Stimulated activated effector memory CD8-positive, alpha-beta T cell treated with anti-CD3 and anti-CD28 coated beads, Interleukin-12 subunit alpha, Interleukin-12 subunit beta, amount 100 ng/mL, for 72 hours (primary cell): ENCODE measurements at regions not wholly inside any gene's neighbourhood (a gene's known extent, or its start where the extent isn't known, plus 50 kb on each side); places are given as distances from the start of the nearest gene placed in this dataset.
"Not testable (repeated sequence)": the region's sequence is repeated elsewhere in the genome, so short reads cannot be mapped to it uniquely, and the experiment has no call there.

Experiments
- ATAC-seq: fragments of 150-1000 bp; cut with Tn5 transposase; 2 replicates; pipeline ENCODE4 v1.10.0; 2021
- DNase-seq, 2 donors: peaks; one replicate each; pipeline ENCODE4 v3.0.0; 2021 to 2022; ENCODE audit warnings: low spot score in 2 of 2
- H3K27ac Mint-ChIP-seq: one replicate; pipeline ENCODE4 v1.8.0; 2022; ENCODE audit warnings: mild to moderate bottlenecking, mixed read lengths
- H3K36me3 Mint-ChIP-seq: one replicate; pipeline ENCODE4 v1.8.0; 2022; ENCODE audit warnings: mild to moderate bottlenecking, mixed read lengths
- H3K4me1 Mint-ChIP-seq: one replicate; pipeline ENCODE4 v1.8.0; 2022; ENCODE audit warnings: mixed read lengths
- H3K4me3 Mint-ChIP-seq: one replicate; pipeline ENCODE4 v1.8.0; 2022; ENCODE audit warnings: mild to moderate bottlenecking, mixed read lengths
- H3K9me3 Mint-ChIP-seq: one replicate; pipeline ENCODE4 v1.8.0; 2022; ENCODE audit warnings: mixed read lengths

GRCh38 chr15:75771054-75771453 lies 58.4 kb upstream of the CSPG4 start:
- H3K4me3 Mint-ChIP-seq, H3K4me1 Mint-ChIP-seq, H3K9me3 Mint-ChIP-seq, DNase-seq, ATAC-seq, H3K27ac Mint-ChIP-seq, H3K36me3 Mint-ChIP-seq: not testable (repeated sequence)

DNA sequence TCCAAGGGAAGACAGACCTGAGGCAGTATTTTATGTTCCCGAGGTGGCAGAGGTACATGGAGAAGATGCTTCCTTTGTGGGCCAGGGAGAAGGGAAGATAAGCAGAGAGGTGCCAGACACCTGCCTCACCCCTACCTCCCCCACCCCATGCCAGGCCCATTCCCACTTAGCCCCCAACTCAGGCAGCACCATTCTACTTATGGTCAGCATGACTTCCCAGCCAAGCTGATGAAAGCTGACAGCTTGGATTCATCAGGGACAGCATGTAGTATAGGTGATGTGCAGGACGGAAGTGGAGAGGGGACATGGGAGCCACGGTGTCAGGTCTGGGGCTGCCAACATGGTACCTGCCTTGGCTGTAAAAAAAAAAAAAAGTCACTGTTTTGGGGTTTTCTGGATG lies 57.5 kb upstream of the CSPG4 start:
- ATAC-seq = no peak
- DNase-seq = no peak
- Mint-ChIP-seq H3K27ac (no peak overlapping the region), H3K4me3 (no peak overlapping the region), H3K9me3 (no peaks in the 10 kb centered on the region), H3K4me1 (no peaks in the 10 kb centered on the region), H3K36me3 (no peaks in the 10 kb centered on the region)

- not testable (repeated sequence) for H3K36me3 Mint-ChIP-seq, H3K27ac Mint-ChIP-seq, ATAC-seq, H3K4me1 Mint-ChIP-seq, H3K9me3 Mint-ChIP-seq, H3K4me3 Mint-ChIP-seq, DNase-seq
Measured at GRCh38 chr15:75768526-75768925, 55.9 kb upstream of the CSPG4 start.

DNA sequence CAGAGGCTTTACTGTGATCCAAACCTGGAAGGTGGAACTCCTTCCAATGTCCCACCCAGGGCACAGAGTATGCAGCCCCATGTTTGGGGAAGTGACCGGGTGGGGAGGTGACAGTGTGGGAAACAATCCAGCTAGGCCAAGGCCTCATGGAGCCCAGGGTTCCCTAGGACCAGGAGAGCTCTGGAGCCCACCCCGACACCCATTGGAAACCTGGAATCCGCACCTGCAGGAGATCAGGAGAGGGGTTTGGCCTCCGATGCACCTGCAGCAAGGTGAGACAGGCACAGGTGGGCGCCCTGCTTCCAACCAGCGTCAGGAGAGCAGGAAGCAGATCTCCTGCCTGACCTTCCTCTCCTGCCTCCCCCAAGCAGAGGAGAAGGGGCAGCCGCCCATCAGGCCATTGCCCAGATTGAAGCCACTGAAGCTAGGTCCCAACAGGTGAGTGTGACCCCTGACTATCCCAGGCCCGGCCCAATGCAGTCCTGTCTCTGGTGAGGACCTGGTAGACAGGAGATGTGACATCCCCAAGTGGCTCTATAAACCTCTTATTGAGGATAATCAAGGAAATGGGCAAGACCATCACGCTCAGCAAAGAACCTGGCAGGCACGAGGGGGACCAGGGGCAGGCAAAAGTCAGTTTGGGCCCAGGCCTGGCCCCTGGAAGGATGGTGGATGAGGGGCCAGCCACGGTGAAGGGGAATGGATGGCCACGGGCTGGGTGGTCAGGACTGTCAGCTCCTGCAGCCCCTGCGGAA lies 53.1 kb upstream of the CSPG4 start:
- H3K4me3 Mint-ChIP-seq, H3K27ac Mint-ChIP-seq, H3K9me3 Mint-ChIP-seq, ATAC-seq, H3K36me3 Mint-ChIP-seq, DNase-seq, H3K4me1 Mint-ChIP-seq: not testable (repeated sequence)

- H3K4me1 Mint-ChIP-seq, DNase-seq, ATAC-seq, H3K9me3 Mint-ChIP-seq, H3K36me3 Mint-ChIP-seq, H3K27ac Mint-ChIP-seq, H3K4me3 Mint-ChIP-seq: not testable (repeated sequence)
Measured at GRCh38 chr15:75764845-75765550, 52.4 kb upstream of the CSPG4 start.

GRCh38 chr15:75763635-75764600 lies 51.3 kb upstream of the CSPG4 start:
- peak overlapping the region; percentile 64 for H3K27ac Mint-ChIP-seq
- H3K36me3 Mint-ChIP-seq, H3K4me1 Mint-ChIP-seq, ATAC-seq, DNase-seq, H3K9me3 Mint-ChIP-seq, H3K4me3 Mint-ChIP-seq: not testable (repeated sequence)

DNA sequence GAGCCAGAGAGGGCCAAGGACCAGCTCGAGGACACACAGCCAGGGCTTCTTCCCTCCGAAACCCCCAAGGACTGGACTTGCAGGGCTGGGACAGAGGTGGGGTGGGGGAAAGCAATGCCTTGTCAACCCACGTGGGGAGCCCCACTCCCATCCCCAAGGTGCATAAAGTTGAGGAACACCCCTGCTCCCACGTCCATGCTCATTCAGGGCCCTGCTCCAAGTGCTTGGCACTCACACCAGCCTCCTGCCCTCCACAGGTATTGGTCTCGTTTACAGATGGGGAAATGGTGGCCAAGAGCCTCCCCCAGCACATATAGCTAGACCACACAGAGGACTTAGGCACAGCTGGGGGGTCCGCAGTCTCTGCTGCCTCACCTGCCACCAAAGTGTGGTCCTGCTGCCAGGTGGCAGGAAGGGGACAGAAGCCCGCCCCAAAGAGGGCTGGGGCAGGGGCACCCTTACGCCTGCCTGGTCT lies 50.5 kb upstream of the CSPG4 start:
- Mint-ChIP-seq H3K27ac (peak overlapping the region; percentile 64), H3K36me3 (peaks cover 4% of the 10 kb centered on the region), H3K4me3 (no peak overlapping the region), H3K9me3 (no peaks in the 10 kb centered on the region), H3K4me1 (peaks cover 11% of the 10 kb centered on the region)
- ATAC-seq (no peak), DNase-seq (no peak)
